Upper lobe of right lung (tissue), 1 donor: ENCODE measurements at regions not wholly inside any gene's neighbourhood (a gene's known extent, or its start where the extent isn't known, plus 50 kb on each side); places are given as distances from the start of the nearest gene placed in this dataset.

Source experiments
- ATAC-seq: fragments of 200-7000 bp; cut with Tn5 transposase; one replicate; pipeline ENCODE4 v1.9.1; 2020; ENCODE audit warnings: mild to moderate bottlenecking, moderate library complexity
- DNase-seq: peaks from one replicate; pipeline ENCODE4 v3.0.0-alpha.2; 2020
- H3K27ac ChIP-seq: fragments of 200-600 bp; one replicate; pipeline ENCODE4 v1.8.0; 2022
- H3K27me3 ChIP-seq: fragments of 200-600 bp; one replicate; pipeline ENCODE4 v1.8.0; 2022; ENCODE audit warnings: mild to moderate bottlenecking
- H3K36me3 ChIP-seq: fragments of 200-600 bp; one replicate; pipeline ENCODE4 v1.8.0; 2022
- H3K4me1 ChIP-seq: fragments of 200-600 bp; one replicate; pipeline ENCODE4 v1.8.0; 2022
- H3K4me3 ChIP-seq: fragments of 200-600 bp; one replicate; pipeline ENCODE4 v1.8.0; 2022; ENCODE audit warnings: mild to moderate bottlenecking
- H3K9me3 ChIP-seq: fragments of 200-600 bp; one replicate; pipeline ENCODE4 v1.8.0; 2022
- intact Hi-C: fragments of 100-400 bp; cut with DNase I; formaldehyde crosslinking; loops from one replicate; pipeline ENCODE4 v1.11.0; 2022
- TF ChIP-seq, protein P1 (sequence below): fragments of 200-600 bp; IDR thresholded peaks from one replicate; pipeline ENCODE4 v1.8.0; 2022; ENCODE audit warnings: antibody characterized with exemption
- donor health status: DM: no; HTN: yes; CAD: no; lungs with severe emphysema.

DNA sequence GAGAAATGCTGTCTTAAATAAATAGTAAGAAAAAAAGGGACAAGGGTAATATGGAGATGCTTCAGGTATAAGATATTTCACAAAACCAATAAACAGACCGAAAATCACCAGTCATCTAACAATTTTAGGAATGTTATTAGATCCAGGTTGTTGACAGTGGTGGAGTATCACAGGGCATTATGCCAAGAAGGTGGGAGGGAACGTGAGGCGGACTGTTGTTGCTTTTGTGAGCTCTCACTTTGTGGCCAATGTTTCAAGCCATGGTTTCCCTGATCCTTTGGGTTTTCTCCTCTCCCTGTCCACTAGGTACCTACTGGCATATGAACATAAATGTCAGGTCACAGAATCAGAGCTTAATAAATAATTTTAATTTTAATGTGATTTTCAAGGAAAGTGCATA lies 790.3 kb upstream of the SLITRK1 start:
- no peak for DNase-seq
- H3K4me3 ChIP-seq: no peak overlapping the region
- no peak for ATAC-seq
- TF ChIP-seq, protein P1, sequence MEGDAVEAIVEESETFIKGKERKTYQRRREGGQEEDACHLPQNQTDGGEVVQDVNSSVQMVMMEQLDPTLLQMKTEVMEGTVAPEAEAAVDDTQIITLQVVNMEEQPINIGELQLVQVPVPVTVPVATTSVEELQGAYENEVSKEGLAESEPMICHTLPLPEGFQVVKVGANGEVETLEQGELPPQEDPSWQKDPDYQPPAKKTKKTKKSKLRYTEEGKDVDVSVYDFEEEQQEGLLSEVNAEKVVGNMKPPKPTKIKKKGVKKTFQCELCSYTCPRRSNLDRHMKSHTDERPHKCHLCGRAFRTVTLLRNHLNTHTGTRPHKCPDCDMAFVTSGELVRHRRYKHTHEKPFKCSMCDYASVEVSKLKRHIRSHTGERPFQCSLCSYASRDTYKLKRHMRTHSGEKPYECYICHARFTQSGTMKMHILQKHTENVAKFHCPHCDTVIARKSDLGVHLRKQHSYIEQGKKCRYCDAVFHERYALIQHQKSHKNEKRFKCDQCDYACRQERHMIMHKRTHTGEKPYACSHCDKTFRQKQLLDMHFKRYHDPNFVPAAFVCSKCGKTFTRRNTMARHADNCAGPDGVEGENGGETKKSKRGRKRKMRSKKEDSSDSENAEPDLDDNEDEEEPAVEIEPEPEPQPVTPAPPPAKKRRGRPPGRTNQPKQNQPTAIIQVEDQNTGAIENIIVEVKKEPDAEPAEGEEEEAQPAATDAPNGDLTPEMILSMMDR: no peak
- no peaks in the 10 kb centered on the region for H3K27me3 ChIP-seq
- intact Hi-C loops: no loop called here
- no peaks in the 10 kb centered on the region for H3K9me3 ChIP-seq
- no peaks in the 10 kb centered on the region for H3K36me3 ChIP-seq
- no peaks in the 10 kb centered on the region for H3K4me1 ChIP-seq
- no peak overlapping the region for H3K27ac ChIP-seq

DNA sequence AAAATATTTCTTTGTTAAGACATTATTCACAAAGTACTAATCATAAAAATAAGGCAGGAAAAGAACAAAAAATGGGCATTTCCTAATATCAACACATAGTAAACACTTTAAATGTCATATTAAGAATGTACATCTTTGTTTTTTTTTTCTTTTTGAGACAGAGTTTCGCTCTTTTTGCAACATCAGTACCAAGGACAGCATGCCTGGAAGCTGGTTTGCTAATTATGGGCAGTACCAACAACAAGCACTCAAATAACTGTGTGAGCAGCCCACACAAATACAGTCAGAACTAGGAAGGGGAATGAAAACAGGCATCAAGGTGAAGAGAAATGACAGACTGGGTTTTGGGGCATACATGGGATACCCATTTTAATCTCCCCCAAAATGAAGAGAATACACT lies 788.0 kb upstream of the SLITRK1 start:
- Histone ChIP-seq H3K27me3 (no peaks in the 10 kb centered on the region), H3K4me3 (no peak overlapping the region), H3K9me3 (no peaks in the 10 kb centered on the region), H3K27ac (no peak overlapping the region), H3K4me1 (no peaks in the 10 kb centered on the region), H3K36me3 (no peaks in the 10 kb centered on the region)
- intact Hi-C loops: no loop called here
- TF ChIP-seq, protein P1: no peak
- DNase-seq (no peak), ATAC-seq (no peak)

DNA sequence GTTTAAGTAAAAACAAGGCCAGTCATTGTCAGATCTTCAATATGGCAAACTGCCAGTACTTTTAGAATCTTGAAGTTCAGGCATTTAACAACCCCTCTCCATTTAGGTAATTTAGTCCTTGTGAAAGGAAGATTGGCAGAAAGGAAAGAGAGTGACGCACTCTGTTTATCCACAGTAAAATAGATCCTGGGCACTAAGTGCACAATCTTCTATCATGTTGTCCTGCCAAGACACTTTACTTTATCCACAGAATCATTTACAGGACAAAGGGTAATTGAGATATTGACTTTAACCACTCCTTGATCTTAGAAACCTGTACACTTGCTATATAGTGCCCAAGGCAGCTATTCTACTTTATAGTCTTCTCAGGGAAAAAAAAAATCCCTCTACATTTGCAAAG lies 786.4 kb upstream of the SLITRK1 start:
- Histone ChIP-seq H3K36me3 (no peaks in the 10 kb centered on the region), H3K4me1 (no peaks in the 10 kb centered on the region), H3K27ac (no peak overlapping the region), H3K27me3 (no peaks in the 10 kb centered on the region), H3K4me3 (no peak overlapping the region), H3K9me3 (no peaks in the 10 kb centered on the region)
- ATAC-seq: no peak
- intact Hi-C loops: no loop called here
- DNase-seq: no peak
- TF ChIP-seq, protein P1: no peak

DNA sequence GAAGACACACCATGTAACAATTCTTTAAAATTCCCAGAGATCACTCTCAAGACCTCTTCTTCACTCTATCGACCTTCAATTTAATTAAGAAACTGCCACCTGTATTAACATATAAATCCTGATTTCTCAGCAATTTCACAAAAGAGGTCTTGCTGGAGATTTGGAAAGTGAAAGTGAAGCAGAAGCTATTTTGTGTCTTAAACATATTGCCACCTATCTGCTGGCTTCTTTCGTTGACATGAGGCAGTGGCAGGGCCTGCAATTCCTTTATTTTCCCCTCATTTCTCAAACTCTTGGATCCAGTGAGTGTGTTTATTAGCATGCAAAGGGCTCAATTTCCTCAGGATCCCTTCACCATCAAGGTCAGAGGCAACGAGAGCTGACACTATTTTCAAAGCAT lies 780.2 kb upstream of the SLITRK1 start:
- Histone ChIP-seq H3K36me3 (no peaks in the 10 kb centered on the region), H3K27me3 (no peaks in the 10 kb centered on the region), H3K4me1 (no peaks in the 10 kb centered on the region), H3K9me3 (no peaks in the 10 kb centered on the region), H3K27ac (no peak overlapping the region), H3K4me3 (no peak overlapping the region)
- ATAC-seq (no peak), DNase-seq (no peak)
- TF ChIP-seq, protein P1: no peak
- intact Hi-C loops: no loop called here

DNA sequence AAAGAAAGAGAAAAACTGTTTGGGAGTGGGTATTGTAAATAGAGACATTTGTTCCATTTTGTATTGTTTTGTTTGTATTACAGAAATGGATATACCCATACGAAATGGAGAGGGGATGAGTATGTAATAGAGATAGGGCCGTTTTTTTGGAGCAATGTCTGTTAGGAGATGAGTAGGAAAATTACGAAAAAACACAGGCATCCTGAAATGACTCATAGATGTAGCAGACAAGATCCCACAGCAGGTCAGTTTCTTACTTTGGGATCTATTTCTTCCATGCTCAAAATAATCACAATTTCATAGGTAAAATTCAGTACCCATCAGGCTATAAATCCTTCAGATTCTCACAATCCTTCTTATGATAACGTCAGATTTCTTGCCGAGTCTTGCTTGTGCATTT lies 779.4 kb upstream of the SLITRK1 start:
- Histone ChIP-seq H3K27ac (no peak overlapping the region), H3K36me3 (no peaks in the 10 kb centered on the region), H3K4me3 (no peak overlapping the region), H3K27me3 (no peaks in the 10 kb centered on the region), H3K4me1 (no peaks in the 10 kb centered on the region), H3K9me3 (no peaks in the 10 kb centered on the region)
- TF ChIP-seq, protein P1: no peak
- DNase-seq (no peak), ATAC-seq (no peak)
- intact Hi-C loops: no loop called here

DNA sequence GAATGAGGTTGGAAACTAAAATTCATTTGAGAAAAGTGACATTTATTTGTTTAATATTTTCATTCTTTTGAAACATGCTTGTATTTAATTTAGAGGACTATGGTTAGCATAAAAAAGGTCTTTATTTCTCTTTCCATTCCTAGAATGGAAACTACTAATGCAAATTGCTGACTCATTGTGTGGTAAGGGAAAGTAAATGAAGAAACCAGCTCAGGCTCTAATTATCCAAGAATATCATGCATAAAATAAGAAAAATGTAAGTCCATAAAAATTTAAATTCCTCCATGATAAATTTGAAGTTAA lies 777.0 kb upstream of the SLITRK1 start:
- no peak overlapping the region for H3K27ac ChIP-seq
- no peaks in the 10 kb centered on the region for H3K4me1 ChIP-seq
- H3K9me3 ChIP-seq: no peaks in the 10 kb centered on the region
- no peak overlapping the region for H3K4me3 ChIP-seq
- ATAC-seq: no peak
- intact Hi-C loops: no loop called here
- H3K27me3 ChIP-seq: no peaks in the 10 kb centered on the region
- no peak for DNase-seq
- no peaks in the 10 kb centered on the region for H3K36me3 ChIP-seq
- TF ChIP-seq, protein P1: no peak
